ENCODE measurements at regions not wholly inside any gene's neighbourhood (a gene's known extent, or its start where the extent isn't known, plus 50 kb on each side); places are given as distances from the start of the nearest gene placed in this dataset.

GRCh38 chr6:81456416-81456815 is 296.1 kb downstream of the TENT5A start:
- TF ChIP-seq, protein P1, sequence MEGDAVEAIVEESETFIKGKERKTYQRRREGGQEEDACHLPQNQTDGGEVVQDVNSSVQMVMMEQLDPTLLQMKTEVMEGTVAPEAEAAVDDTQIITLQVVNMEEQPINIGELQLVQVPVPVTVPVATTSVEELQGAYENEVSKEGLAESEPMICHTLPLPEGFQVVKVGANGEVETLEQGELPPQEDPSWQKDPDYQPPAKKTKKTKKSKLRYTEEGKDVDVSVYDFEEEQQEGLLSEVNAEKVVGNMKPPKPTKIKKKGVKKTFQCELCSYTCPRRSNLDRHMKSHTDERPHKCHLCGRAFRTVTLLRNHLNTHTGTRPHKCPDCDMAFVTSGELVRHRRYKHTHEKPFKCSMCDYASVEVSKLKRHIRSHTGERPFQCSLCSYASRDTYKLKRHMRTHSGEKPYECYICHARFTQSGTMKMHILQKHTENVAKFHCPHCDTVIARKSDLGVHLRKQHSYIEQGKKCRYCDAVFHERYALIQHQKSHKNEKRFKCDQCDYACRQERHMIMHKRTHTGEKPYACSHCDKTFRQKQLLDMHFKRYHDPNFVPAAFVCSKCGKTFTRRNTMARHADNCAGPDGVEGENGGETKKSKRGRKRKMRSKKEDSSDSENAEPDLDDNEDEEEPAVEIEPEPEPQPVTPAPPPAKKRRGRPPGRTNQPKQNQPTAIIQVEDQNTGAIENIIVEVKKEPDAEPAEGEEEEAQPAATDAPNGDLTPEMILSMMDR (IDR thresholded peaks at IDR 0.05): no peak

- TF ChIP-seq, protein P1 (IDR thresholded peaks at IDR 0.05): no peak
Observed at GRCh38 chr6:81455641-81456040, 296.8 kb downstream of the TENT5A start.

DNA sequence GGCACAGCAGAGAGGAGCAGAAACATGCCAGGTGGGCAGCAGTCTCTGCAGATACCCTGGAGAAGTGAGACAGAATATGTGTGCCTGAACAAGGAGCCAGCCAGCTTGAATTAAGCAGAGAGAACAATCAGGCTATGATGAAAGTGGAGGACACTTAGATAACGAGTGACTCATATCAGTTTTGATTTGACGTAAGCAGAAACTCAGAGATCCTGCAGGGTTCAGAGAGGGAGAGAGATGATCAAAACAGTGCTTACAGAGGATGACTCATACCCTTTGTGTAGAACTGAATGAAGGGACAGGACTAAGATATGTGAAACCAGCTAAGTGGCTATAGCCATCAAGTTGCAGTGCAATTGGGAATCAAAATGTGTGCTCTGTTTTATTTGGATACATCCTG is 300.7 kb downstream of the TENT5A start:
- TF ChIP-seq, protein P1 (IDR thresholded peaks at IDR 0.05): no peak

DNA sequence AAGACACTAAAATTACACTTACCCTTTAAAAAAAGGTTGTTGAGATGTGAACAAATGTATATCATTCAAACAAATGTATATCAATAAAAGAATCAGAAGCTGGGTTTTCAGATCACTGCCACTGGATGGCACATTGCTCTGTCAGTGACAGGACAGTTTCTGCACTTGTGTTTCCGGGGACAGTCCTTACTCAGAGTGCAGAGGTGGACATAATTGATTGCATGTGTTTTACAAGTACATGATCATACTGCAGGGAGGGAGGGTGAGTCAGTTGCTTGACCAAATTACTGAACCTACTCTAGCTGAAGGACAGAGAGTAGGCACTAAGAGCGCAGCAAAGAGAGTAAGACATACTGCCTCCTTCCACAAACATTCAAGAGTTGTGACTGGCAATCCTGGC is 302.3 kb downstream of the TENT5A start:
- TF ChIP-seq, protein P1 (IDR thresholded peaks at IDR 0.05): no peak

DNA sequence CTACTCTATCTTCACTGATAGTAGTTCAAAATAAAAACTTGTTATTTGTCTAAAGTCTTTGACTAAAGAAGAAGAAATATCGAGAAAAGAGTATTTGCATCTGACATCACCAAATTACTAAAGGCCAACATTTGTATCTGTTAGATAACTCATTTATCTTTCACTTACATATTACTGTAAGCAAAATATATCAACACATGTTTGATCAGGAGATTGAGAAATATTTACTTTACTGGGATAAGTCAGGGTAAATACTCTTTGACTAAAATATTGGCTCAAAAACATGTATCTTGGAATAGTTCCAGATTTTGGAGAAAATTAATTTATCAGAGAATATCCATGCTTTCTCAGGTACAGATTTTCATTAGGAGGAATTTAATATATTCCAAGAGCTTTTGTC is 306.0 kb downstream of the TENT5A start:
- TF ChIP-seq, protein P1 (IDR thresholded peaks at IDR 0.05): no peak

- TF ChIP-seq, protein P1 (IDR thresholded peaks at IDR 0.05): no peak
Observed at GRCh38 chr6:81439417-81439816, 313.1 kb downstream of the TENT5A start.

- TF ChIP-seq, protein P1 (IDR thresholded peaks at IDR 0.05): no peak
Observed at GRCh38 chr6:81436990-81437389, 315.5 kb downstream of the TENT5A start.

DNA sequence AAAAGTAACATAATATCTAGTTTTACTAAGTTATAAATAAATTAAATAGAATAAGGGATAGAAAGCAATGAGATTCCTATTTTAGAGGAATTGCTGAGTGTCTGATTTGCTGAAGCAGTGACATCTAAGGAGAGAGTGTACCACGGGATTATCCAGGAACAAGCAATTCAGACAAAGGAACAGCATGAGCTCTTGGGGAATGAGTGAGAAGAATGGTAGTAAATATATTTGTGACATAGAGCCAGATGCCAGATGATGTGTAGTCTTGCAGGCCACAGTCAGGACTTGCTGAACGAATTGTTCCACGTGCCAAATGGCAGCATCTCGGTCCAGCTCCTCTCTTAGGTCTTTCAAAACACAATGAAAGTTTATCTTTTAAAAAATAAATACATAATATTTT is 339.2 kb downstream of the TENT5A start:
- TF ChIP-seq, protein P1 (IDR thresholded peaks at IDR 0.05): no peak
